Right kidney (tissue), 1 donor: ENCODE measurements at regions not wholly inside any gene's neighbourhood (a gene's known extent, or its start where the extent isn't known, plus 50 kb on each side); places are given as distances from the start of the nearest gene placed in this dataset.
"Not testable (repeated sequence)": the region's sequence is repeated elsewhere in the genome, so short reads cannot be mapped to it uniquely, and the experiment has no call there.

Source experiments
- DNase-seq: peaks from one replicate; pipeline ENCODE4 v3.0.0-alpha.2; 2016

DNA sequence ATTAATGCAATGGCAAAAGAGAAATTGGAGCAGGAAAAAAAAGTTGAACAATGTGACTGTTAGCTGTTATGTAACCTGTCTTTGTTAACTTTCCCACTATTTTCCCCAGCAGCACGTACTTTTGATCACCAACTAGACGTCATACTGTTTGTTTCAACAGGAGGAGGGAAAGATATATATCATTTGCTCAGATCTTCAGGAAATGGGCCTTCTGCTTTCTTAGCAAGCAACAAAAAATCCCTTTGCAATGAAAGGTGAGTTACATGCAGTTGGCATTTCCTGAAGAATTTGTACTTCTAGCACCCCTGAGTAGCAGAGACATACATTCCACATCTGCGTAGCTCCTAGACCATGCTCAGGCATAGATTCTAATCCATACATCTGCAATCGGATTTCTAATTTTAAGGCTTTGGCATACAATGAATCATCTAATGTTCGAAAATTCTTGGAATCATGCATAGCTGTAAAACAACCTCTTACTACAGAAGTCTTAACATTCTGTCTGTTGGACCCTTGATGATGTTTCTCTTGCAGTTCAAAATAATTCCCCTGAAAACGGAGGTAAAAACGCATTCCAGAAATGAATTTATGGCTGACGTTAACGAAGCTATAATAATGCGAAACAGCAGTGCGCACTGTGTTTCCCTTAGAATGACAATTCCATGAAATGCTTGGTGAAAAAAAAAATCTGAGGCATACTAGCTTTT lies 286.9 kb upstream of the MGMT start:
- no peak for DNase-seq

DNA sequence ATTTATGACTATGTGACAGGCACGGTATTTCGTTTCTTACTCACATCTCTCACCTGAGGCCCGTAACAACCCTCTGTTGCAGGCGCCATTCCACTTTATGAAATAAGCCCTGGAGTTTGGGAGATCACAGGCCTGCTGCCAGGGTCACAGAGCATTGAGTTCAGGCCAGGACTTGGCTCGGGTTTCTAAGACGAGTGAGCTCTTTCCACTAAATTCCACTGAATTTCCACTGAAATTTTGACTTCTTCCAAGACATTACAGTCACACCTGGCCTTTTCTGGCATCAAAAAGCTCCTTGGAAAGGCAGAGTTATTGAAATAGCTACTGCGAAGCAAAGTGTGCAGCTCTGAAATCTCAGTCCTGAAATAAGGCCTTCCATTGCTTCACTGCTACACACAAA lies 282.8 kb upstream of the MGMT start:
- DNase-seq = no peak

DNA sequence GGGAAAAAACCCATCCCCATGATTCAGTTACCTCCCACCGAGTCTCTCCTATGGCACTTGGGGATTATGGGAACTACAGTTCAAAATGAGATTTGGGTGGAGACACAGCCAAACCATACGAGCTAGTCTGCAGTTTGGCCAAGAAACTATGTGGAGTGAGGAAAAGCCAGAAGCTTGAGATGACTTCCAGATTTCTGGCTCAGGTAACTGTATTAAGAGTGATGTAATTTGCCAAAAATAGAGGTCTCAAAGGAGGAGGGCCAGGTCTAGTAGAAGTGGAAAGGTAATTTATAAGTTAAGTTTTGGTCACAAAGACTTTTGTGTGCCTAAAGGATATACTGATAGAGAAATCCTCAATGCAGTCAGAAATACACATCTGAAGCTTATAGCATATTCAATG lies 279.7 kb upstream of the MGMT start:
- DNase-seq = no peak

DNA sequence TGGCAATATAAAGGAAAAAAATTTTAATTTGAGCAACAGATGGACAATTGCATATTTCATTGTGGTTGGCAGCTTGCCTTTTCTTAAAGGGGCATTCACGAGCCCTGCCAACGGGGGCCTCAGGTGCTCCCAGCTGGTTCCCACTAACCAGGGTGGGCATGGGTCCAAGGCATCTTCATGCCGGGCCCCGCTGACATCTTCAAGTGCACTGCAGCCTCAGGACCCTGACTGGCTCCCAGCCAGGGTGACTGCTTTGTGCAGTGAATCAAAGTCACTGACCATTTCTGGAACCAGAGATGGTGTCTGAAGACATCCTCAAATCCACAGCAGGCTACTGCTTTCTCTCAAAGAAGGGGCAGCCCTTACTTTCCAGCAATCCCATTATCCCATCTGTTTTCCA lies 275.2 kb upstream of the MGMT start:
- DNase-seq = no peak

- no peak for DNase-seq
Observed at GRCh38 chr10:129192344-129193128, 274.5 kb upstream of the MGMT start.

DNA sequence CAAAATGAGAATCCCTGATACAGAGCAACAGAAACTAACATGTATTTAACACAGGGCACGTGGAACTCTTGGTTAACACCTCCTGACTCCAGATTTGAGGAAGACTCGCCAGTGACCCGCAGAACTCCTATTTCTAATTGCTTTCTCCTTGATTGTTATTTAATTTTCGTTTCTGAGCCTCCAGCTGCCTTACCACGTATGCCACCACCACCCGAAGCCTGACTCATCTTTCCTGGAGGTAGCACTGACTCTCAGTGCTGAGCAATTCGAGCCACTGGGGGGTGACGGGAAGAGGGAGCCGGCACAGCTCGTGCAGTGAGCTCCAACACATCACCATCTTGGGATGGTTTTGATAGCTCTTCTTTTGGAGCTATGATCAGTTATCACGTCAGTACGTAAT lies 273.9 kb upstream of the MGMT start:
- DNase-seq = no peak

GRCh38 chr10:129194181-129194870 lies 272.7 kb upstream of the MGMT start:
- no peak for DNase-seq

DNA sequence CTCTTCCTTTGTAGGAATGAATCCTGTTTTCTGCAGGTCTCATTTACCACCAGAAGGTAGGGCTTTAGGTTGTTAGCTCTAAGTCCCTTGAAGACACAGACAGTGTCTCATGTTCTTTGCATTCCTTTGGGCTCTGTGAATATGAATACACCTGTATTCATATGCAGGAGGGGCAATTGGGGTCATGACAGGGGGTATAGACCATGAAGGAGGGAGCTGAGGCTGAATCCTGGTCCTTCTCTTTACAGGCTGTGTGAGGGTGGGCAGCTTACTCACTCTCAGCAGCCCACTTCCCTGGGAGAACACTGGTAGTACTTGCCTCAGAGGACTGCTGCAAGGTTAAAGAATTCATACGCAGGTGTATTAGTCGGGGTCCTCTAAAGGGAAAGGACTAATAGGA lies 267.2 kb upstream of the MGMT start:
- no peak for DNase-seq

- DNase-seq = no peak
Observed at GRCh38 chr10:129203819-129204218, 263.2 kb upstream of the MGMT start.

- no peak for DNase-seq
Observed at GRCh38 chr10:129207297-129207696, 259.7 kb upstream of the MGMT start.

GRCh38 chr10:129210876-129211275 lies 256.2 kb upstream of the MGMT start:
- DNase-seq = no peak

DNA sequence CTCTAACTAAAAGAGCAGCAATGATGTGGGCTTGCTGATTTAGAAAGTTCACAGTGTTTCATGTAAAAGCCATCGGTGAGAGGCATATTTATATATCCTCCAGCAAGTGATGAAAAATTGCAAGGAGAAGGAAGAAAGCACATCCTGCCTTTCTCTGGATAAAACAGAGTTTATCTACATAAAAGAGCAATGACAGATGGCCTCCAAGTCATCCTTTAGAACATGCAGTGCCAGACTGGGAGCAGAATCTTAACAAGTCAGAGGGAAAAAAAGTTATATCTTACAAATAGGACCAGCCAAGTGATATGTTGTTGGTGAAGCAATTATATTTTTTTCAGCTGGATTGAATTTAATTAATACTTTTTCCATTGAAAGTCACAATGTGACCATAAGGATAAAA lies 253.8 kb upstream of the MGMT start:
- no peak for DNase-seq

DNA sequence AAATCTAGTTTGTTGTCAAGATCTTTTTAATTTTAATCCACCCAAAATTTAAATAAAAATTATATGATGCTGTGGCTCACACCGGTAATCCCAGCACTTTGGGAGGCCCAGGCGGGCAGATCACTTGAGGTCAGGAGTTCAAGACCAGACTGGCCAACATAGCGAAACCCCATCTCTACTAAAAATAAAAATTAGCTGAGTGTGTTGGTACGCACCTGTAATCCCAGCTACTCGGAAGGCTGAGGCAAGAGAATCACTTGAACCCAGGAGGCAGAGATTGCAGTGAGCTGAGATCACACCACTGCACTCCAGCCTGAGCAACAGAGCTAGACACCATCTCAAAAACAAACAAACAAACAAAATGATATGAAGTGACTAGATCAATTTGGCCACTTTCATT lies 253.0 kb upstream of the MGMT start:
- not testable (repeated sequence) for DNase-seq

- no peak for DNase-seq
Observed at GRCh38 chr10:129219364-129219763, 247.7 kb upstream of the MGMT start.

DNA sequence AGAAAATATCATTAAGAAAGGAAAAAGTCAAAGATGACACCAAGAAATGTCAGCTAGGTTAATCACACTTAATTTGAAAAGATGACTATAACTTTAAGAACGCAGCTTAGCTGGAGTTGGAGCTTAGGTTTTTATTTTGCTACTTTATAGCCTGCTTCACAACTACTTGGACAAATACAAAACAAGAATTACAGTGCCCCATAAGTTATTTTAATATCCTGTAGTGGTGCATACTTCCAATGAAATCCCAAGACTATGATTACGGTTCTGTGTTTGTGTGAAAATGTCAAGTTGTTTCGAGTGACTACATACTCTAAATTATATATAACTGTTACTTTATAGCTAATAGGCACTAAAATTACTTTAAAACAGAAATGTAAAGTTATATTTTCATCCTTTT lies 244.6 kb upstream of the MGMT start:
- DNase-seq = no peak

GRCh38 chr10:129223363-129223762 lies 243.7 kb upstream of the MGMT start:
- no peak for DNase-seq

GRCh38 chr10:129224065-129224464 lies 243.0 kb upstream of the MGMT start:
- no peak for DNase-seq

DNA sequence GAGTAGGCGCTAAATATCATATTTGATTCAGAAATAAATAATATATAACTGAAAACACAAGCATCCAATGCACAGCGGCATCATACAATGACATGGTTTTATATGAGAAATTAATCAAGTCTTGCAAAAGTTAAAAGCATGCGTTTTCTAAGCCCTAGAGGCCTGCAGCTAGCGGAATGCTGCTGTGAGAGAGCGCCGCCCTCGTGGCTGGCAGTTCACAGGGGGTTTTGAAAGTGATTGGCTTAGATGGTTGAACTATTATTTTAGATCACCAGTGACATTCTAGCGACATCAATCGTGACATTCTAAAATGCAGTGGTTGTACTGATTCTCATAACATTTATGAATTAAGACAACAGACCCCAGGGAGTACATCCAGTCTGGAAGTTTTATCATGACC lies 235.2 kb upstream of the MGMT start:
- DNase-seq = no peak

DNA sequence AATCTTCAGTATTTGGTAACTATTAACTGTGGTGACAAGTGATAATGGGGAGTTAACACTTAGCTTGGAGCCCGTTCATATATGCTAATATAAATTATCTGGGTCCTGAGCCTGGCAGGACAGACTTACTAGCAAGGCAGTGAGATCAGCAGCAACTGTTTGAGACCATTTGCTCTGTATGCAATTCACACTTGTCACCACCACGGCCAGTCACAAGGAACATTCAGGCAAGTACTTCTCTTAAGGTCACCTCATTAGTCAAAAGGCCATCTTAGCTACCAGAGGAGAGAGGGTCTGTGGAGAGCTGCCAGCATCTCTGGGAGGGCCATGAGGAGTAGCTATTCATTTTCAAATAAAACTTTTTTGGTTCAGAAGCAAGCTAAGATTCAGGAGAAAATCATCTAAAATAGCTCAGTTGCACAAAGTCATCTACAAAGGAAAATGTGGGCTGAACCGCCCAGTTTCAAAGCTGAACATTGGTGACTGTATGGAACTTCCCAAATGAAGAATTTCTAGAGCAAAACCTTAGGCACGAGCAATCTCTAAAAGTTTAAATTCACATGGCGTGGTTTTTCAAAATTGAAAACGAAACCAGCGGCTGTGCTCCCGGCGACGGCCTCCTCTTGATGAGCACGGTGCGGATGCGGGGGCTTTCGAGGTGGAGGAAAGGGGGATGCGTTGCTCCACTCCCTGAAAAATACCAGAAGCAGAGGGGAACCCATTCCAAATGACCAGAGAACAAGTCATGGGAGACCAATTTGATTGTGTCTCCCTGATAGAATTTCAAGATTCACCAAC lies 233.5 kb upstream of the MGMT start:
- DNase-seq = no peak

DNA sequence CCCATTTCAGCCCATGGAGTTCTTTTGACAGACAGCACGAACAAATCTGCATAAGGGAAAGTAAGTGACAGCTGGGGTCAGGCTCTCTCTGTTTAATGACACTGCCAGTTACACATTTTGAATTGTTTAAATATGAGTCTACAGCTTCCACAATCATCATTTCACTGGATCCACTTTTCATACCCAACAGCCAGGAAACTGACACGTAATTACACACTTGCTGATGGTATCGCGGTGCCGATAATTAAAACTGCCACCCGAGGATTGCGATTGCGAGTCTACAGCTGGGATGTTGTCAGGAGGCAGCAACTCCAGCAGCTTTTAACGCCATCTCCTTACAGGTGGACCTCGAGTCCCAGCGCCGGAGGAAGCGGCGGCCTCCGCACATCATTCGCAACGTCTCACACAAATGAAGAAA lies 230.8 kb upstream of the MGMT start:
- no peak for DNase-seq

- no peak for DNase-seq
Observed at GRCh38 chr10:129241461-129241860, 225.6 kb upstream of the MGMT start.

DNA sequence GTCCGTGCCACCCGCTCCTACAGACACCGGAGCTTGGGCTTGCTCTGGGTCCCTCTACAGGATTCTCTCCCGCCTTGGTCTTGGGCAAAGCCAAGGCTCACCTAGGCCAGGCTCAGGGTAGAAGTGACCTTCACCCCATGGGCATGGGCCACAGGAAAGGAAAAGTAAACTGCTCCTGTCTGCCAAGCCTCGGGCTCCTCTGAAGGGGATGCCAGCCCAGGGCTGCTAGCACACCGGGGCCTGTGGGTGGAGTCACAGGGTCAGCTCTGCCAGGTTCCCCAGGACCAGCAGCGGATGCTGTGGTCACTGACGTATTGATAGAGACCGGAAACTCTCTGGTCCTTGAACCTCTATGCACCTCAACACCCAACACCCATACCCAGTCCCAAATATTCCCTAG lies 222.7 kb upstream of the MGMT start:
- no peak for DNase-seq

GRCh38 chr10:129244757-129245156 lies 222.3 kb upstream of the MGMT start:
- no peak for DNase-seq
